ENCODE measurements at regions not wholly inside any gene's neighbourhood (a gene's known extent, or its start where the extent isn't known, plus 50 kb on each side); places are given as distances from the start of the nearest gene placed in this dataset.
"Not testable (repeated sequence)": the region's sequence is repeated elsewhere in the genome, so short reads cannot be mapped to it uniquely, and the experiment has no call there.

- in situ Hi-C loops (cut with MboI; ENCODE audit: low pct_unique_long_range_greater_than_20kb, low sequenced_read_pairs); DNase-seq: not testable (repeated sequence)
Observed at GRCh38 chr14:19164426-19164825, 197.2 kb downstream of the POTEM start.

GRCh38 chr14:19166056-19166455, 198.8 kb downstream of the POTEM start:
- in situ Hi-C loops (cut with MboI; ENCODE audit: low pct_unique_long_range_greater_than_20kb, low sequenced_read_pairs); DNase-seq: not testable (repeated sequence)

- in situ Hi-C loops (cut with MboI; ENCODE audit: low pct_unique_long_range_greater_than_20kb, low sequenced_read_pairs); DNase-seq: not testable (repeated sequence)
Observed at GRCh38 chr14:19167454-19168190, 200.4 kb downstream of the POTEM start.

GRCh38 chr14:19168261-19168660, 201.0 kb downstream of the POTEM start:
- in situ Hi-C loops (cut with MboI; ENCODE audit: low pct_unique_long_range_greater_than_20kb, low sequenced_read_pairs); DNase-seq: not testable (repeated sequence)

- in situ Hi-C loops (cut with MboI; ENCODE audit: low pct_unique_long_range_greater_than_20kb, low sequenced_read_pairs); DNase-seq: not testable (repeated sequence)
Observed at GRCh38 chr14:19169561-19170362, 202.5 kb downstream of the POTEM start.

GRCh38 chr14:19172745-19173144, 205.5 kb downstream of the POTEM start:
- in situ Hi-C loops (cut with MboI; ENCODE audit: low pct_unique_long_range_greater_than_20kb, low sequenced_read_pairs); DNase-seq: not testable (repeated sequence)

GRCh38 chr14:19173188-19173587, 206.0 kb downstream of the POTEM start:
- DNase-seq; in situ Hi-C loops (cut with MboI; ENCODE audit: low pct_unique_long_range_greater_than_20kb, low sequenced_read_pairs): not testable (repeated sequence)

GRCh38 chr14:19177435-19177834, 210.2 kb downstream of the POTEM start:
- DNase-seq; in situ Hi-C loops (cut with MboI; ENCODE audit: low pct_unique_long_range_greater_than_20kb, low sequenced_read_pairs): not testable (repeated sequence)

- DNase-seq; in situ Hi-C loops (cut with MboI; ENCODE audit: low pct_unique_long_range_greater_than_20kb, low sequenced_read_pairs): not testable (repeated sequence)
Observed at GRCh38 chr14:19180297-19180696, 213.1 kb downstream of the POTEM start.

GRCh38 chr14:19180881-19181280, 213.6 kb downstream of the POTEM start:
- DNase-seq; in situ Hi-C loops (cut with MboI; ENCODE audit: low pct_unique_long_range_greater_than_20kb, low sequenced_read_pairs): not testable (repeated sequence)

- in situ Hi-C loops (cut with MboI; ENCODE audit: low pct_unique_long_range_greater_than_20kb, low sequenced_read_pairs): not testable (repeated sequence)
Observed at GRCh38 chr14:19195146-19195545, 227.9 kb downstream of the POTEM start.

GRCh38 chr14:19197488-19198234, 230.4 kb downstream of the POTEM start:
- in situ Hi-C loops (cut with MboI; ENCODE audit: low pct_unique_long_range_greater_than_20kb, low sequenced_read_pairs); DNase-seq: not testable (repeated sequence)

More at GRCh38 chr14:19195146-19195545, 227.9 kb downstream of the POTEM start:
- not testable (repeated sequence) for DNase-seq

GRCh38 chr14:19198341-19198740, 231.1 kb downstream of the POTEM start:
- in situ Hi-C loops (cut with MboI; ENCODE audit: low pct_unique_long_range_greater_than_20kb, low sequenced_read_pairs); DNase-seq: not testable (repeated sequence)

- DNase-seq; in situ Hi-C loops (cut with MboI; ENCODE audit: low pct_unique_long_range_greater_than_20kb, low sequenced_read_pairs): not testable (repeated sequence)
Observed at GRCh38 chr14:19201394-19202052, 232.6 kb downstream of the POTEG start.

- in situ Hi-C loops (cut with MboI; ENCODE audit: low pct_unique_long_range_greater_than_20kb, low sequenced_read_pairs); DNase-seq: not testable (repeated sequence)
Observed at GRCh38 chr14:19202053-19202442, 232.1 kb downstream of the POTEG start.

- in situ Hi-C loops (cut with MboI; ENCODE audit: low pct_unique_long_range_greater_than_20kb, low sequenced_read_pairs): not testable (repeated sequence)
Observed at GRCh38 chr14:19203250-19203972, 230.7 kb downstream of the POTEG start.

GRCh38 chr14:19204827-19205226, 229.3 kb downstream of the POTEG start:
- in situ Hi-C loops (cut with MboI; ENCODE audit: low pct_unique_long_range_greater_than_20kb, low sequenced_read_pairs); DNase-seq: not testable (repeated sequence)

More at GRCh38 chr14:19203250-19203972, 230.7 kb downstream of the POTEG start:
- DNase-seq: not testable (repeated sequence)

- in situ Hi-C loops (cut with MboI; ENCODE audit: low pct_unique_long_range_greater_than_20kb, low sequenced_read_pairs): not testable (repeated sequence)
Observed at GRCh38 chr14:19216480-19216879, 217.7 kb downstream of the POTEG start.

More at GRCh38 chr14:19216480-19216879, 217.7 kb downstream of the POTEG start:
- not testable (repeated sequence) for DNase-seq
